Activated T-cell treated with anti-CD3 and anti-CD28 coated beads, Interleukin-2, amount 50 U/mL, for 4 hours (primary cell): ENCODE measurements at regions not wholly inside any gene's neighbourhood (a gene's known extent, or its start where the extent isn't known, plus 50 kb on each side); places are given as distances from the start of the nearest gene placed in this dataset.
"Not testable (repeated sequence)": the region's sequence is repeated elsewhere in the genome, so short reads cannot be mapped to it uniquely, and the experiment has no call there.

ENCODE experiments used
- ATAC-seq, 2 donors: fragments of 200-7000 bp; cut with Tn5 transposase; one replicate each; pipeline ENCODE4 v1.10.0; 2021
- DNase-seq: peaks from one replicate; pipeline ENCODE4 v3.0.0-alpha.2; 2020
- H3K27me3 Mint-ChIP-seq: one replicate; pipeline ENCODE4 v1.8.0; 2021; ENCODE audit warnings: low read depth, mixed read lengths
- H3K36me3 Mint-ChIP-seq: one replicate; pipeline ENCODE4 v1.8.0; 2022; ENCODE audit warnings: mixed read lengths; ENCODE audit not compliant: insufficient read depth
- H3K4me1 Mint-ChIP-seq: one replicate; pipeline ENCODE4 v1.8.0; 2021; ENCODE audit warnings: low read depth, mixed read lengths
- H3K4me3 Mint-ChIP-seq: one replicate; pipeline ENCODE4 v1.8.0; 2021; ENCODE audit warnings: mild to moderate bottlenecking, moderate library complexity, mixed read lengths
- H3K9me3 Mint-ChIP-seq: one replicate; pipeline ENCODE4 v1.8.0; 2021; ENCODE audit warnings: mixed read lengths

DNA sequence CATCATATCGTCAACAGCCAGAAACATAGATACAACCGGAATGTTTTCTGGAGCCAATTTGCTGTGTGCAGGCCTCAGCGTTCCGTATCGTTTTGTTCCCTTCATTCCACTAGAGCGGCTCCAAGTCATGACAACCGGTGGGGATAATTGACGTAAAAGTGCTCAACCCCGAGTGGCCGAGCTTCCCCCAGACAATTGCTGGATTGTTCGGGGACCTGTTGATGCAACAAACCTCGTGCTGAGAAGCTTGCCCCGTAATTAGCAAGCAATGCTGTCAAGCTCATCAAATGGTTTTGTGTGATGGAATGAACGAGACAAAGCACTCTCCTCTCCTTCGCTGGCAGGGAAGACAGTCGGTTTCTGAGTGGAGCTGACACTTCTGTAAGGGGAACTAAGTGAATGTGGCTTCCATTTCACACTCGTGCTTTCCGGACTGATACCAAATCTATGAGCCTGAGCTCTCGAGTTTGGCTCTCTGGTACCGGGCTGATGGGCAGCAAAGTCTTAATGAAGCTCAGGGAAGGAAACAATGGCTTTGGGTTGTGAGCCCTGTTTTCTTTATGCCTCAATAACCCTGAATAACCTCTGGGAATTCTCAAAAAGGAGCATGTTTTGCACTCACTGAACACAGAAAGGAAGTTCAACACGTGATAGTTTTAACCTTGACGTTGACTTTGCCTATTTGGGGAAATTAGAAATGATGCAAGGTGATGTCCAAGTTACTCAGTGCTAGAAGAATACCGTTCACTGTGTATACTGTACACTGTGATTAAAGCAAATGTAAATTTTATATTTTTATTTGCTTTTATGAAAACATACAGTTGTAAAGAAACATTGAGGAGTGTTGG, 220.5 kb downstream of the BAMBI start:
- H3K27me3 Mint-ChIP-seq: no peaks in the 10 kb centered on the region
- no peak for ATAC-seq

DNA sequence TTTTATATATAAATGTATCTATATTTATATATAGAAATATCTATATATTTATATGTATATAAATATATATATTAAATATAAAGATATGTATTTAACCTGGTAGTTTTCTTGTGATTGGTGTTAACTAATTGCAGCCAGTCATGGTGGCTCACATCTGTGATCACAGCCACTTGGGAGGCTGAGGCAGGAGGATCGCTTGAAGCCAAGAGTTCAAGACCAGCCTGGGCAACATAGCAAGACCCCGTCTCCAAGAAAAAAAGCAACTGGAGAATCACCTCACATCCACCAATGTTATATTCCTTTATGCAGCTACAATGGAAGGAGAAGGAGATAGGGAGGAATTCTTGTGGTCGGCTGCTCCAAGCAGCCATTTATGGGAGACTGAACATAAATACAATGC, 224.9 kb downstream of the BAMBI start:
- Mint-ChIP-seq H3K4me3 (no peak overlapping the region), H3K27me3 (no peaks in the 10 kb centered on the region), H3K36me3 (no peaks in the 10 kb centered on the region), H3K9me3 (no peaks in the 10 kb centered on the region), H3K4me1 (no peaks in the 10 kb centered on the region)
- ATAC-seq (no peak), DNase-seq (no peak)

More for the DNA sequence above, 220.5 kb downstream of the BAMBI start:
- no peaks in the 10 kb centered on the region for H3K36me3 Mint-ChIP-seq
- no peak overlapping the region for H3K4me3 Mint-ChIP-seq
- H3K9me3 Mint-ChIP-seq: no peaks in the 10 kb centered on the region
- no peak for DNase-seq
- H3K4me1 Mint-ChIP-seq: no peaks in the 10 kb centered on the region

DNA sequence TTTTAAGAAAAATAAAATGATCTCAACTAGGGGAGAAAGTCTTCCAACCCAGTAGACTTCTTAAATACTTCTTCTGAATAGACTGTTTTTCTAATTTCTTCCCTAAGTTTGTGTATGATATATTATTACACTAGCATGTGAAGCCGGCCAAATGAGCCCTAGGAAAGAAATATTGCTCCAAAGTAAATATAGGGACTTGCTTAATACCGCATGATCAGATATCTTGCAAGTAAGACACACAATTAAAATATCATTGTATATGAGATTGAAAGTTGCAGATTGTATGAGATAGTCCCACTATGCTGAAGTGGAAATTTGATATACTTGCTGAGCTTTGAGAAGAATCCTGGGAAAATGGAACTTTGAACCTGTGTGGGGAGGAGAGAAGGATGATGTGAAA, 225.7 kb downstream of the BAMBI start:
- Mint-ChIP-seq H3K36me3 (no peaks in the 10 kb centered on the region), H3K4me1 (no peaks in the 10 kb centered on the region), H3K9me3 (no peaks in the 10 kb centered on the region), H3K27me3 (no peaks in the 10 kb centered on the region), H3K4me3 (no peak overlapping the region)
- no peak for DNase-seq
- no peak for ATAC-seq

DNA sequence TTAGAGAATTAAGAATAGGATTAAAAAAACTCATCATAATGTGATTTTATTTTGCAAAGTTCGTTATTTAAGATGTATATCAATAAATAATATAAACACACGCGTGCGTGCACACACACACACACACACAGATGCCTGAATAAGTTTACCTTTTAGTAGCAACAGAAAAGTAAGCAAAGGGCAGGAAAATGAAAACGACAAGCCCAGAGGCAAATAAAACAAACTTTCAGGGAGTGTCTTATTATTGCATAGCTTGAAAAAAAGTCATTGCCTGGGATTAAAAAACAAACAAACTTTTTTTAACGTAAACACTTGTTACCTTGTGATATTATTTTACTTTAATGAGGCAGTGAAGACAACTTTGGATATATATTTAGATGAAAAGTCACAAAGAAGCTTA, 226.4 kb downstream of the BAMBI start:
- no peak for ATAC-seq
- H3K36me3 Mint-ChIP-seq: no peaks in the 10 kb centered on the region
- no peaks in the 10 kb centered on the region for H3K9me3 Mint-ChIP-seq
- H3K27me3 Mint-ChIP-seq: no peaks in the 10 kb centered on the region
- H3K4me1 Mint-ChIP-seq: no peaks in the 10 kb centered on the region
- H3K4me3 Mint-ChIP-seq: no peak overlapping the region
- DNase-seq: no peak

DNA sequence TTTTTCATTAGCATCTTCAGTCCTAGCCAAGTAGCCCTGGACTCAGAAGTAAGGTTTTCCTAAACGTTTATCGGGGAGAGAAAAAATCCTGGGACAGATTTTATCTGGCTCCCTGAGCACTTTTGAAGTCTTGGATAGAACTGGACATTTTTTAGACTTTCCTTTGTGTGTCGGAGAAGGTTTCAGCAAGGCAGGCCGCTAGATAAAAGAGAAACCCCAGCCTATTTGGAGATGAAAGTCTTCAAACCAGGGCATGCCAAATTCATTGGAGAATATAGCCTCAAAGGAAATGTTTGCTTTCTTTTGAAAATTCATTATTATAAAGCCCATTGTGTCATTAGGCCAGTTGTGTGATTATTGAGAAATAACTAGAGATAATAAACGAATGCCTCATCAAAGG, 228.1 kb downstream of the BAMBI start:
- no peaks in the 10 kb centered on the region for H3K9me3 Mint-ChIP-seq
- H3K36me3 Mint-ChIP-seq: no peaks in the 10 kb centered on the region
- DNase-seq: no peak
- H3K4me3 Mint-ChIP-seq: no peak overlapping the region
- no peak for ATAC-seq
- no peaks in the 10 kb centered on the region for H3K27me3 Mint-ChIP-seq
- no peaks in the 10 kb centered on the region for H3K4me1 Mint-ChIP-seq

DNA sequence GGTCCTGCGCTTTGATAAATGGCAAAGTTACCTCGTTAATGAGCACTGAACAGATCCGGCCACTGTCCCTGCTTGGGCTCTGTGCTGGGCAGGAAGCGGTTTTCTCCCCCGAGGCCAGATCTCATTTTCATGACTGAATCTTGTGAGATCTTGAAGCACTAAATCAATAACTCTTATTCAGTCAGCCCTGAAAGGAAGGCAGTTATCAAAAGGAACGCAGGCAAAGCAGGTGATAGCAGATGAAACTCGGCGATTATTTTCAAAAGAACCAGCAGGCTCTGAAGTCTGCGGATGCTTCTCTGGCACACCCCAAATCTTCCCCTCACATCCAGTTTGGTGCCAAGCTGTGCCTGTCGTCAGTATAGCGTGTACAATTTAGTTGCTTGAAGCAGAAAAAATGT, 228.7 kb downstream of the BAMBI start:
- H3K4me1 Mint-ChIP-seq: no peaks in the 10 kb centered on the region
- H3K36me3 Mint-ChIP-seq: no peaks in the 10 kb centered on the region
- no peak overlapping the region for H3K4me3 Mint-ChIP-seq
- H3K27me3 Mint-ChIP-seq: no peaks in the 10 kb centered on the region
- no peak for DNase-seq
- H3K9me3 Mint-ChIP-seq: no peaks in the 10 kb centered on the region
- no peak for ATAC-seq

DNA sequence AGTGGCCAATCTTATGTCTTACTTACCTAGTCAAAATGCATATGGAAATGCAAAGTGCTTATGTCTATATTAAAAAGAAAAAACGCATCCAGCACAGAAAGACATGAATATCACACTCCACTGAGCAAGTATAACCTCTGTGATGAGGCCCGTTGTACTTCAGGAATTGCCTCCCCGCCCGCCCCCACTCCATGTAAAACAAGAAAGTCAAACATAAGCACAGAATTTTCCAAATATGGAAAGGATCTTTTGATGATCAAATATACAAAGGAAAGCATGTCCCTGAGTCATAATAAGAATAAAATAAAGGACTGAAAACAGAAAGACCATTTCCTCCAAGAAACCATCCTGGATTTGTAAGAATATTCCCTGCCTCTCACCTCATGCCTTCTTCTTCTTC, 229.1 kb downstream of the BAMBI start:
- ATAC-seq (no peak), DNase-seq (no peak)
- Mint-ChIP-seq H3K36me3 (no peaks in the 10 kb centered on the region), H3K9me3 (no peaks in the 10 kb centered on the region), H3K27me3 (no peaks in the 10 kb centered on the region), H3K4me3 (no peak overlapping the region), H3K4me1 (no peaks in the 10 kb centered on the region)

DNA sequence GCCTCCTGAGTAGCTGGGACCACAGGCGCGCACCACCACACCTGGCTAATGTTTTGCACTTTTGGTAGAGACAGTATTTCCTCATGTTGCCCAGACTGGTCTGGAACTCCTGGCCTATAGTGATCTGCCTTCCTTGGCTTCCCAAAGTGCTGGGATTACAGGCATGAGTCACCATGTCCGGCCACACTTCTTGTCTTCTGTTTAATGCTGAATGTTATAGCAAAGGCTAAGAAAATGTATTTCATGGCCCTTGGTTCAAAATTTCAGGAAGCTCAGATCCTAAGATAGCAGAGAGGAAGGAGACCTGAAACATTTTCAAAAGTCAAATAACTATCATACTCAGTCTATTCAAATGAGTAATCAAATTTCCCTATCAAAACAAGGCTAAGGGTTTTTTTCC, 229.6 kb downstream of the BAMBI start:
- ATAC-seq (no peak), DNase-seq (no peak)
- Mint-ChIP-seq H3K9me3 (no peaks in the 10 kb centered on the region), H3K4me3 (no peak overlapping the region), H3K36me3 (no peaks in the 10 kb centered on the region), H3K4me1 (no peaks in the 10 kb centered on the region), H3K27me3 (no peaks in the 10 kb centered on the region)

DNA sequence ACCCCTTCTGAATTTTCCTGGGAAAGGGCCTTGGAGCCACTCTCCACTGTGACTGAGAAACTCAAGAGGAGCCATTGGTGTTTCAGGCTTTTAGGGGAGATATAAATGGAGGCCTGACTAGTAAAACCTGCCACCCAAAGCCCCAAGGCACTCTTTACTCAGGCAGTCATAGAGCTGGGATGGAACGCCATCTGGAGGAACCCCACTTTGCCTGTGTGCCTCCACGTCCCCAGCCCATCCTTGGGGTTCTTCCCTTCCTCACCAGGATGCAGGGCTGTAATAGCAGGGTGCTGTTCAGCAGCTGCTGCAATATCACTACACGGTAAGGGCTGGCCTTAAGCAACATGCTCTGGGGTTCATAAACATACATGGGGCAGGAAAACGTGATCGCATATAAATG, 232.6 kb downstream of the BAMBI start:
- Mint-ChIP-seq H3K36me3 (no peaks in the 10 kb centered on the region), H3K9me3 (no peaks in the 10 kb centered on the region), H3K27me3 (no peaks in the 10 kb centered on the region), H3K4me1 (no peaks in the 10 kb centered on the region), H3K4me3 (no peak overlapping the region)
- DNase-seq (no peak), ATAC-seq (no peak)

DNA sequence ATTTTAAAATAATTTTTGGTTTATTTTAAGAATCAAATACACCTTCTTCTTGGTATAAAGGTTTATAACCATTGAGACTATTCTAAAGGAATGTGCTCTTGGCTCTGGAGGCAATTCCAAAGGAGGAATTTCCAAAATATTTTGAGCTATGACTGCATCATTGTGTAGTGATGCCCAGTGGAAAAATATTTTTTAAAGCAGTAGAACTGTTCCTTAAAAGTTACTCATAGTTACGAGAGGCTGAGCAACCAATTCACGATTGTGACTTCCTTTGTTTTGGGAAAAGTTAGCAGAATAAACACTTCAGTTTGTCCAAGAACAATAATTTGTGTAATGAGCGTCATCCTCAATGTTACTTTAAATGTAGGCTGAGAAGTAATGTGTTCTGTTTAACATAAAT, 233.6 kb downstream of the BAMBI start:
- Mint-ChIP-seq H3K9me3 (no peaks in the 10 kb centered on the region), H3K36me3 (no peaks in the 10 kb centered on the region), H3K27me3 (no peaks in the 10 kb centered on the region), H3K4me1 (no peaks in the 10 kb centered on the region), H3K4me3 (no peak overlapping the region)
- no peak for DNase-seq
- ATAC-seq: no peak

DNA sequence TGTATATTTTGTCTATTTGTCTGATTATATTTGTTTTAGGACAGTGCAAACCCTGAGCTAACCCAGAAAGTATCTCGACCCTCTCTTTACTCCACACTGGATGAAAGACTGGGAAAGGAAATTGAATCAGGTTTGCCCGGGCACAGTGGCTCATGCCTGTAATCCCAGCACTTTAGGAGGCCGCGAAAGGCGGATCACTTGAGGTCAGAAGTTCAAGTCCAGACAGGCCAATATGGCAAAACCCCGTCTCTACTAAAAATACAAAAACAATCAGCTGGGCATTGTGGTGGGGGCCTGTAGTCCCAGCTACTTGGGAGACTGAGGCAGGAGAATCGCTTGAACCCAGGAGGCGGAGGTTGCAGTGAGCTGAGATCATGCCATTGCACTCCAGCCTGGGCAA, 234.2 kb downstream of the BAMBI start:
- not testable (repeated sequence) for DNase-seq, H3K27me3 Mint-ChIP-seq, H3K36me3 Mint-ChIP-seq, H3K9me3 Mint-ChIP-seq, ATAC-seq, H3K4me1 Mint-ChIP-seq, H3K4me3 Mint-ChIP-seq

DNA sequence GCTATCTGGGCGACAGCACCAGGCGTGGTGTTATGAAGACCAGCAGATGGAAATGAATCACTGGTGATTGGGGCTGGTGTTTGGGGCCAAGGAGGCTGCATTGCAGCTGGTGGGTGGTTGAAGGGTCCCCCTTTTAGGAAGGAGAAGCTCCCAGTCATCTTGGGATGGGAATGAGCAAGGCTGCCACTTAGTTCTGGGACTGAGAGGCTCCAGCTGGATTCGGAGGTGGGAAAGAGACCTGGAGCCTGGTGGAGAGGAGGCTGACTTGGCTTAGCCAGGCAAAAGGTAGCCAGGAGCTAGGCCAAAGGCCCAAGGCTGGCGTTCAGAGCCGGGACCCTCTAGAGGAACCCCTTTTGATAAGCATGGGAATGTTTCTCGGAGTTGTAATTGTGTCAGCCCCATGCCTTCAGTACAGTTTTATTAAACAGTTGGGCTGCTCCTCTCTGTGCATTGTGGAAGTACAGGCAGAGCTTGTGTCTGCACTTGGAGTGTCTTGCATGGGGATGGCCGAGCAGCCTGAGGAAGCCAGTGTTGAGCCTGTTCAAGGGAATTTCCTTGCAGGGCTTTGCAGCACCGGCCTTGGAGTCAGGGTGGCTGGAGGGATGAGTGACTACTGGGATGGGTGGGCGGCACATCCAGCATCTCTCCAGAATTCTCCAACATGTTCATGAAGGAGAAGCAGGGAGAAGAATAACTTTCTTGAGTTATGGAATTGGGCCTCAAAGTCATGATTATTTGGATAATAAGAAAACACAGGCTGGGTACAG, 234.9 kb downstream of the BAMBI start:
- ATAC-seq (no peak), DNase-seq (no peak)
- Mint-ChIP-seq H3K27me3 (no peaks in the 10 kb centered on the region), H3K4me1 (no peaks in the 10 kb centered on the region), H3K4me3 (no peak overlapping the region), H3K9me3 (no peaks in the 10 kb centered on the region), H3K36me3 (no peaks in the 10 kb centered on the region)

DNA sequence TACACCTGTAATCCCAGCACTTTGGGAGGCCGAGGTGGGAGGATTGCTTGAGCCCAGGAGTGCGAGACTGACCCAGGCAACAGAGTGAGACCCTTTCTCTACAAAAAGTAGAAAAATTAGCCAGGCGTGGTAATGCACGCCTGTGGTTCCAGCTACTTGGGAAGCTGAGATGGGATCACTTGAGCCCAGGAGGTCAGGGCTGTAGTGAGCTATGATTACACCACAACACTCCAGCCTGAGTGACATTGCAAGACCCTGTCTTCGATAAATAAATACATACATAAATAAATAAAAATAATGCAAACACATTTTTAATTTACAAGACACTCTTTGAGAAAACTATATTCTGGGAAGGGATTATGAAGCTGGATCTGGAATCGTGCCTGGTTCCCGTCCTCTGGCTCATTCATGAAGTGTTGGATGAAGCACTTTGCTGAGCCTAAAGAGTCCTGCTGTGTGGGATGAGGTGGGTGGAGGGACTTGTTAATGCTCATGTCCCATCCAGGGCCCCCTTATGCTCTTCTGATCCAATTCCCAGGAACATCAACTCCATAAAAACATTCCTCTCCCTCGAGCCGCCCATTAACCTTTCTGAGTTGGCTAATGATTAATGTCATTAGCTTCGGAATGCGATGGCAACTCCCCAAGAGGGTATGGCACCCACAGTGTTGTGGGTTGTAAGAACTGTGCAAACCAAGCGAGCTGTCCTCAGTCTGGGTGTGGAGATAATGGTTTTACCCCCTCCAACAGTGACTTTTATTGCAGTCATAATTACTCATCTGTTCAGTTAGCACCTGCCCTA, 236.3 kb downstream of the BAMBI start:
- DNase-seq: no peak
- Mint-ChIP-seq H3K4me3 (no peak overlapping the region), H3K9me3 (no peaks in the 10 kb centered on the region), H3K4me1 (no peaks in the 10 kb centered on the region), H3K36me3 (no peaks in the 10 kb centered on the region), H3K27me3 (no peaks in the 10 kb centered on the region)
- no peak for ATAC-seq

DNA sequence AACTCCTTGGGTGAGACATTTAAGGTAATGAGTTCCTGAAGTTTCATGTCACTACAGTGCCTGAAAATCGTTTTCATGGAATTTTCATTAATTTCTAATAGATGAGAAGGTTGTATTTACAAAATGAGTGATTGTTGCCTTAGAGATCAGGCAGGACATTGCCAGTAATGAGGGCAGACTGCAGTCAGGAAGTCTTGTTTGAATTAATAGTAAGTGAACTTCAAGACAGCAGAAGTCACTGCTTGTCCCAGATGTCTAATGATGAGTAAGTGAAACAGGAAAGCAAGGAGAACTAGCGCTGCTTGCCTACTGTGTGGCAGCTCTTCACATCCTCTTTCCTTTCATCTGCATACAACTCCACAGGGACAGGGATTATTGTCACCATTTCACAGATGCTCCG, 237.4 kb downstream of the BAMBI start:
- no peak for ATAC-seq
- H3K4me3 Mint-ChIP-seq: no peak overlapping the region
- H3K9me3 Mint-ChIP-seq: no peaks in the 10 kb centered on the region
- DNase-seq: no peak
- no peaks in the 10 kb centered on the region for H3K36me3 Mint-ChIP-seq
- no peaks in the 10 kb centered on the region for H3K4me1 Mint-ChIP-seq
- no peaks in the 10 kb centered on the region for H3K27me3 Mint-ChIP-seq
